Mesenchymal stem cell (in vitro differentiated cells and primary cell): ENCODE measurements at regions not wholly inside any gene's neighbourhood (a gene's known extent, or its start where the extent isn't known, plus 50 kb on each side); places are given as distances from the start of the nearest gene placed in this dataset.

Experiments used
- DNase-seq: peaks from one replicate; pipeline ENCODE4 v3.0.0-alpha.2; 2013
- H2AFZ ChIP-seq: one replicate; pipeline ENCODE4 v1.6.1; 2013; ENCODE audit warnings: low read depth, mild to moderate bottlenecking, control low read depth, inconsistent platforms, low read length, moderate library complexity
- H2AK5ac ChIP-seq: 2 replicates; pipeline ENCODE4 v1.6.1; 2013; ENCODE audit warnings: low read length, moderate library complexity, mild to moderate bottlenecking, inconsistent platforms; ENCODE audit not compliant: severe bottlenecking
- H2BK120ac ChIP-seq: one replicate; pipeline ENCODE4 v1.6.1; 2013; ENCODE audit warnings: low read depth, mild to moderate bottlenecking, inconsistent platforms, low read length, moderate library complexity
- H2BK12ac ChIP-seq, 2 experiments: one replicate each; pipeline ENCODE4 v1.6.1; 2013; ENCODE audit warnings: inconsistent platforms in 2 of 2, low read length in 2 of 2, mild to moderate bottlenecking in 2 of 2, moderate library complexity in 2 of 2, control low read depth in 1 of 2
- H2BK15ac ChIP-seq: one replicate; pipeline ENCODE4 v1.6.1; 2013; ENCODE audit warnings: mild to moderate bottlenecking, low read depth, inconsistent platforms; ENCODE audit not compliant: poor library complexity, severe bottlenecking
- H2BK5ac ChIP-seq: 2 replicates; pipeline ENCODE4 v1.6.1; 2013; ENCODE audit warnings: low read depth, mild to moderate bottlenecking, low read length, control low read depth, inconsistent platforms; ENCODE audit not compliant: poor library complexity, severe bottlenecking
- H3K14ac ChIP-seq, 2 experiments: one replicate each; pipeline ENCODE4 v1.6.1; 2013; ENCODE audit warnings: inconsistent platforms in 2 of 2, low read length in 2 of 2, control low read depth in 1 of 2, mild to moderate bottlenecking in 1 of 2, moderate library complexity in 1 of 2
- H3K18ac ChIP-seq, 2 experiments: one replicate each; pipeline ENCODE4 v1.6.1; 2013; ENCODE audit warnings: inconsistent platforms in 2 of 2, low read length in 2 of 2, control low read depth in 1 of 2, low read depth in 1 of 2, mild to moderate bottlenecking in 1 of 2
- H3K23ac ChIP-seq, 2 experiments: one replicate each; pipeline ENCODE4 v1.6.1; 2013; ENCODE audit warnings: inconsistent platforms in 2 of 2, low read length in 2 of 2, mild to moderate bottlenecking in 2 of 2, moderate library complexity in 2 of 2, control low read depth in 1 of 2
- H3K27ac ChIP-seq: 2 replicates; pipeline ENCODE4 v1.5.1; 2013; ENCODE audit warnings: mild to moderate bottlenecking, moderate library complexity, low read length, control low read depth, inconsistent platforms; ENCODE audit not compliant: poor library complexity, severe bottlenecking
- H3K27me3 ChIP-seq, 2 experiments: 2 replicates each; pipeline versions ENCODE4 v1.6.1 to v1.7.0; 2013; ENCODE audit warnings: low read length in 2 of 2, mild to moderate bottlenecking in 2 of 2, moderate library complexity in 2 of 2, control low read depth in 1 of 2, inconsistent platforms in 1 of 2; ENCODE audit not compliant: control insufficient read depth in 1 of 2, insufficient read depth in 1 of 2
- H3K36me3 ChIP-seq, 2 experiments: 2 replicates each; pipeline versions ENCODE4 v1.6.1 to v1.7.0; 2013; ENCODE audit warnings: low read length in 2 of 2, control low read depth in 1 of 2, inconsistent platforms in 1 of 2, low read depth in 1 of 2, mild to moderate bottlenecking in 1 of 2; ENCODE audit not compliant: insufficient read depth in 2 of 2, control insufficient read depth in 1 of 2
- H3K4ac ChIP-seq, 2 experiments: one replicate each; pipeline ENCODE4 v1.6.1; 2013; ENCODE audit warnings: inconsistent platforms in 2 of 2, low read length in 2 of 2, mild to moderate bottlenecking in 2 of 2, moderate library complexity in 2 of 2, control low read depth in 1 of 2, low read depth in 1 of 2
- H3K4me1 ChIP-seq: 2 replicates; pipeline ENCODE4 v1.6.1; 2013; ENCODE audit warnings: low read depth, low read length, control low read depth; ENCODE audit not compliant: control insufficient read depth, insufficient read depth
- H3K4me2 ChIP-seq: 2 replicates; pipeline ENCODE4 v1.6.1; 2013; ENCODE audit warnings: low read length, mild to moderate bottlenecking, inconsistent platforms; ENCODE audit not compliant: poor library complexity, severe bottlenecking
- H3K4me3 ChIP-seq, 2 experiments: 2 replicates each; pipeline versions ENCODE4 v1.5.1 to v1.7.0; 2013; ENCODE audit warnings: low read length in 2 of 2, mild to moderate bottlenecking in 2 of 2, control low read depth in 1 of 2, low read depth in 1 of 2; ENCODE audit not compliant: insufficient read depth in 1 of 2
- H3K79me1 ChIP-seq: replicated peaks from 2 replicates; pipeline ENCODE4 v1.6.1; 2013; ENCODE audit warnings: mild to moderate bottlenecking, control low read depth, low read length, inconsistent platforms; ENCODE audit not compliant: poor library complexity, severe bottlenecking
- H3K9ac ChIP-seq: 2 replicates; pipeline ENCODE4 v1.7.0; 2013; ENCODE audit warnings: mild to moderate bottlenecking, low read length, moderate library complexity
- H3K9me3 ChIP-seq: 2 replicates; pipeline ENCODE4 v1.7.0; 2013; ENCODE audit warnings: mild to moderate bottlenecking, low read length; ENCODE audit not compliant: control insufficient read depth
- H4K8ac ChIP-seq: one replicate; pipeline ENCODE4 v1.6.1; 2013; ENCODE audit warnings: inconsistent platforms, mild to moderate bottlenecking, low read length, moderate library complexity
- H4K91ac ChIP-seq: one replicate; pipeline ENCODE4 v1.6.1; 2013; ENCODE audit warnings: mild to moderate bottlenecking, low read length, inconsistent platforms
- WGBS: methylation state at CpG from one replicate; pipeline ENCODE4 v1.1.7; 2013; ENCODE audit warnings: mixed read lengths; 5-methylcytosine and 5-hydroxymethylcytosine counted together

DNA sequence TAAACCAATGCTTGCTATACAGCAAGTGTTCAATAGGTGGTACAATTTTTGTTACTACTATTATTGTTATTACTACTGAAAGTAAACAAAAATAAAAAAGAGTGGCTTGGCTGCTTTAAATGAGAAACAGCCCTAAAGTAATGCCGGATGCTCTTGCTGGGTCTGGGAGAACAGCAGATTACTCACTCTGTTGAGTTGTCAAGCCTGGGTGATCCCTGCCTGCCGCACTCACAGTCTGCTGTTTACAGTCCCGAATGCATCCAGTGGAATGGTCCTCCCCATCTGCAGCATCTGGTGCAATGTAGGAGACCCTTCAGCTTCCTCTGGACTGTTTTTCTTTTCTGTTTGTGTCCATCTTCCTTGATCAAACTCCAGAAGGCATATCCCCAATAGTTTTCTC lies 102.7 kb upstream of the IVNS1ABP start:
- no peak overlapping the region for H3K9ac ChIP-seq
- H3K18ac ChIP-seq = no peak overlapping the region
- H3K23ac ChIP-seq = no peak overlapping the region
- H4K8ac ChIP-seq = no peak overlapping the region
- no peak overlapping the region for H2BK15ac ChIP-seq
- H4K91ac ChIP-seq = no peak overlapping the region
- peak; percentile 26 for DNase-seq
- H2BK5ac ChIP-seq = no peak overlapping the region
- no peak overlapping the region for H3K4me2 ChIP-seq
- H3K4me3 ChIP-seq = no peak overlapping the region
- no peak overlapping the region for H2AFZ ChIP-seq
- H2AK5ac ChIP-seq = no peak overlapping the region
- H3K14ac ChIP-seq = no peak overlapping the region
- no peak overlapping the region for H3K27ac ChIP-seq
- no peaks in the 10 kb centered on the region for H3K9me3 ChIP-seq
- no peak overlapping the region for H2BK12ac ChIP-seq
- H3K36me3 ChIP-seq = no peaks in the 10 kb centered on the region
- H2BK120ac ChIP-seq = no peak overlapping the region
- WGBS = 15% methylated on average over 3 of the region's 3 CpGs
- H3K4me1 ChIP-seq = peaks cover 3% of the 10 kb centered on the region
- H3K79me1 ChIP-seq = no peaks in the 10 kb centered on the region
- H3K27me3 ChIP-seq = peaks cover 0 to 10% of the 10 kb centered on the region in 2 experiments
- no peak overlapping the region for H3K4ac ChIP-seq

DNA sequence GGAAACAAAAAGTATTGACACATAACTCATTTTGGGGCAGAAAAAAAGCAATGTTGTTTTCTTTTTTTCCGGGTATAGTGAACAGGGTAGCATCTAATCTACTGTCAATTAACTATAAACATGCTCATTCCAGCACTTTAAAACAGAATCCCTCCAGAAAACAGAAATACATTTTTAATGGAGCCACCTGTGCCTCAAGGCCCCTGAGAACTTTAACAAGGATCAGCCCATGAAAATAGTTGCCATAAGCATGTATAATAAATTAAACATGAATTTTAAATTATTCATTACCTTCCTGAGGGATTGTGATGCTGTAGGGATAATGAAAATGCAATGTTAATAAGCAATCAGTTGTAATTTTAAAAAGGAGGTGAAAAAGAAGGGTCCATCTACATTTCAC lies 101.4 kb upstream of the IVNS1ABP start:
- Histone ChIP-seq H2AK5ac (no peak overlapping the region), H2BK12ac (no peak overlapping the region), H4K8ac (no peak overlapping the region), H3K27ac (no peak overlapping the region), H2BK15ac (no peak overlapping the region), H3K9me3 (no peaks in the 10 kb centered on the region), H3K18ac (no peak overlapping the region), H3K4me3 (no peak overlapping the region), H3K14ac (no peak overlapping the region), H4K91ac (no peak overlapping the region), H3K9ac (no peak overlapping the region), H2BK5ac (no peak overlapping the region), H3K4me1 (peaks cover 3% of the 10 kb centered on the region), H2BK120ac (no peak overlapping the region), H3K4me2 (no peak overlapping the region), H3K36me3 (no peaks in the 10 kb centered on the region), H2AFZ (no peak overlapping the region), H3K79me1 (no peaks in the 10 kb centered on the region), H3K27me3 (peaks cover 0 to 5% of the 10 kb centered on the region in 2 experiments), H3K4ac (no peak overlapping the region), H3K23ac (no peak overlapping the region)
- no peak for DNase-seq
- 86% methylated on average over 1 of the region's 1 CpG for WGBS

DNA sequence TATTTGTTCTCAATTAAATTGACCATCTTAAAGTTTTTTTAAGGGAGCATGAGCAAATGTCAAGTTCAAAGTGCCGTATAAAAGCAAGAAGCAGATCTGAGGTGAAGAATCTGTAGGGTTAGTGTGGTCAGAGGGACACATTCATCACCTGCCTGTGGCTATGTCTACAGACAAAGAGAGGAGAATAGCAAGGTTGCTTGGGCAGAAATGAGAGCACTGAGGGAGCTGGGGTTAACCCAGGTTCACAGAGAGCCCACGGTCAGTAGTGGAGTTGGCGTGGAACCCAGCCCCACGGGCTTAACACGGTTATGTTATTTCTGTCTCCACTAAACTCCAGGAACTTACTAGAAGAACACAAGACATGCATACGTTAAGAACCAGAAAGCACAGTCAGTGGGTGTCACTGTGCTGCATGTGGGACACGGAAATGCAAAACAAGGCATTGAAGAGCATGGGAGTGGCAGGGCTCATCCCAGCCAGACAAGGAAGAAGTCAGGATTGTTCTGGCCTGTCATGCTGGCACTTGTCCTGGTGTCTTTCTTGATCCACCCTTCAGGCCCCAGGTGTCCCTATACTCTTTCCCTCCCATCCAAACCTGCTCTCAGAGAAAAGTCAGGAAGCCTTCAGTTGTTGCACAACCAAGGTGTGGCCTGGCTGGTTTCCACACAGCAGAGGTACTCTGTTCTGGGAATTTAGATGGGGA lies 95.5 kb upstream of the IVNS1ABP start:
- no peak overlapping the region for H2BK5ac ChIP-seq
- H3K27me3 ChIP-seq = no peaks in the 10 kb centered on the region
- 84% methylated on average over 7 of the region's 7 CpGs for WGBS
- H4K91ac ChIP-seq = peak overlapping the region; percentile 15
- H3K4me3 ChIP-seq = no peak overlapping the region
- H2BK15ac ChIP-seq = no peak overlapping the region
- no peaks in the 10 kb centered on the region for H3K36me3 ChIP-seq
- H3K79me1 ChIP-seq = no peaks in the 10 kb centered on the region
- no peaks in the 10 kb centered on the region for H3K4me1 ChIP-seq
- H3K23ac ChIP-seq = no peak overlapping the region
- H3K4me2 ChIP-seq = no peak overlapping the region
- H3K9me3 ChIP-seq = no peaks in the 10 kb centered on the region
- no peak overlapping the region for H3K14ac ChIP-seq
- H3K18ac ChIP-seq = no peak overlapping the region
- no peak overlapping the region for H3K9ac ChIP-seq
- no peak overlapping the region for H2BK120ac ChIP-seq
- no peak overlapping the region for H4K8ac ChIP-seq
- no peak overlapping the region for H3K27ac ChIP-seq
- no peak overlapping the region for H2AK5ac ChIP-seq
- H3K4ac ChIP-seq = no peak overlapping the region
- H2BK12ac ChIP-seq = no peak overlapping the region
- no peak for DNase-seq
- H2AFZ ChIP-seq = no peak overlapping the region

DNA sequence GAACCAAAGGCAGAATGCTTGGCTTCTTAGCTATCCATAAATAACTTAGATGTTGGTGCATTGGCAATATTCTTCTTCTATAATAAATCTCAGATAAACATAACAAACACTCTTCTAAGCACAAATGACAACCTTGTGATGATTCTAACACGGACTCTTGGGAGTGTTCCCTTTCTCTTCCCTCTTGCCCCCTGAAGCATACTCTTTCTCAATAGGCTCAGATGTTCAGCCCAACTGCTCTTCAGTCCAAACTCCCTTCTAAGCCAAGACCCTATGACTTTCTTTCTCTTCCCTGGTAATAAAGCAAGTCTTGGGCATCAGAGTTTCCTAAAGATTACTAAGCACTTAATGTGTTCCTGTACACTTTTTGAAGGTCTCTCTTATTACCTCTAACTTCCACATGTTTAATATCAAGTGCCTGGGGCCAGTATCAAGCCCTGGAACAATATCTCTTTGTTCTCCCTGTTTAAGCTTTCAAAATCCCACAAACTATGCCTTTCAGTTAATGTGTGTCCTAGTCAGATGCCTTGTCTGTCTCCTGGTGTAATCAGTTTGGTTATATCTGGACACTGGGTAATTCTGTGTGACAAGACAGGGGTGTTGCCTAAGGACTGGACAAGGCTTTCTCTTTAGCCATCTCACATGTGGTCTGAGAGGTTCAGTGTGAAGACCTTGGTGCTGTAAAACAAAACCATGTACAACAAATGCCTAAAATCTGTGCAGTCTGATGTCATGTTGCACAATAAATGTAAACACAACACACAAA lies 92.9 kb upstream of the IVNS1ABP start:
- Histone ChIP-seq H3K23ac (no peak overlapping the region), H3K27ac (no peak overlapping the region), H2BK5ac (no peak overlapping the region), H3K79me1 (no peaks in the 10 kb centered on the region), H2AFZ (no peak overlapping the region), H3K4me1 (no peaks in the 10 kb centered on the region), H3K4me3 (no peak overlapping the region), H2BK12ac (no peak overlapping the region), H4K8ac (no peak overlapping the region), H3K9ac (no peak overlapping the region), H3K36me3 (no peaks in the 10 kb centered on the region), H3K27me3 (no peaks in the 10 kb centered on the region), H2BK15ac (no peak overlapping the region), H3K4me2 (no peak overlapping the region), H4K91ac (no peak overlapping the region), H2AK5ac (no peak overlapping the region), H3K9me3 (no peaks in the 10 kb centered on the region), H3K14ac (no peak overlapping the region), H3K4ac (no peak overlapping the region), H3K18ac (no peak overlapping the region), H2BK120ac (no peak overlapping the region)
- WGBS = 86% methylated on average over 1 of the region's 1 CpG
- peak; percentile 63 for DNase-seq
